HepG2 (cell line): ENCODE measurements at regions not wholly inside any gene's neighbourhood (a gene's known extent, or its start where the extent isn't known, plus 50 kb on each side); places are given as distances from the start of the nearest gene placed in this dataset.

Source experiments
- ATAC-seq: fragments of 200-7000 bp; cut with Tn5 transposase; 3 replicates; pipeline ENCODE4 v1.9.1; 2020; ENCODE audit warnings: mild to moderate bottlenecking, moderate library complexity
- BruUV-seq: library from RNA; stranded (reverse); fragments of 400-500 nt; replicated peaks from 2 replicates; lab custom pipeline; 2021; lab: Mats Ljungman, UMichigan
- CTCF ChIA-PET: fragments of 300-600 bp; formaldehyde crosslinking; extraction: SDS; loops from one replicate; lab custom pipeline; 2021; ENCODE audit warnings: low total read pairs, inconsistent platforms, low intra/inter-chr PET ratio; lab: Yijun Ruan, JAX
- POLR2A ChIA-PET: fragments of 350-600 bp; sonication (Branson Sonifier 250); formaldehyde crosslinking; loops from one replicate; lab custom pipeline; 2020; ENCODE audit warnings: antibody characterized with exemption, inconsistent platforms; lab: Yijun Ruan, JAX
- DNase-seq: peaks from one replicate; pipeline ENCODE4 v3.0.0-alpha.2; 2015; ENCODE audit warnings: low spot score
- FAIRE-seq: peaks from 3 replicates; lab custom pipeline; 2011; peaks lifted over from hg19 to GRCh38; lab: Jason Lieb, UNC
- H2AFZ ChIP-seq: one replicate; pipeline ENCODE4 v1.6.1; 2011; ENCODE audit warnings: low read length, inconsistent platforms
- H3K27ac ChIP-seq: fragments of 300-600 bp; 3 replicates; pipeline ENCODE4 v1.8.0; 2011; ENCODE audit warnings: mixed run types, mild to moderate bottlenecking, mixed read lengths, low read length, inconsistent platforms; ENCODE audit not compliant: insufficient read depth; ENCODE audit errors: extremely low read length
- H3K27me3 ChIP-seq, 2 experiments: fragments of 200-600 bp in 1 of 2; 2 replicates in 1 of 2; 3 replicates in 1 of 2; pipeline versions ENCODE4 v1.6.0 to v1.8.0; 2011; ENCODE audit warnings: low read length in 2 of 2, mild to moderate bottlenecking in 2 of 2, moderate library complexity in 2 of 2, inconsistent platforms in 1 of 2; ENCODE audit not compliant: insufficient read depth in 2 of 2, control insufficient read depth in 1 of 2
- H3K36me3 ChIP-seq, 2 experiments: fragments of 200-600 bp in 1 of 2; replicated peaks in 1 of 2; 2 replicates in 1 of 2; 3 replicates in 1 of 2; pipeline versions ENCODE4 v1.5.1 to v1.8.0; 2011; ENCODE audit warnings: low read length in 2 of 2, inconsistent platforms in 1 of 2; ENCODE audit not compliant: insufficient read depth in 2 of 2, control insufficient read depth in 1 of 2
- H3K4me1 ChIP-seq: 2 replicates; pipeline ENCODE4 v1.5.1; 2012; ENCODE audit warnings: low read length, inconsistent platforms; ENCODE audit not compliant: insufficient read depth
- H3K4me2 ChIP-seq: 2 replicates; pipeline ENCODE4 v1.6.0; 2011; ENCODE audit warnings: low read depth, low read length, inconsistent platforms
- H3K4me3 ChIP-seq, 3 experiments: fragments of 200-600 bp in 1 of 3; sonication (generic), shearing (Covaris generic) in 1 of 3; replicated peaks in 1 of 3; 2 replicates each; pipeline ENCODE4 v1.5.1; 2011 to 2016; ENCODE audit warnings: low read length in 3 of 3, inconsistent platforms in 2 of 3, low read depth in 2 of 3, mild to moderate bottlenecking in 2 of 3, control low read depth in 1 of 3, mixed read lengths in 1 of 3; ENCODE audit not compliant: insufficient read depth in 1 of 3
- H3K79me2 ChIP-seq: one replicate; pipeline ENCODE4 v1.6.1; 2011; ENCODE audit warnings: low read length, inconsistent platforms; ENCODE audit not compliant: insufficient read depth
- H3K9ac ChIP-seq: 2 replicates; pipeline ENCODE4 v1.6.0; 2011; ENCODE audit warnings: mild to moderate bottlenecking, low read depth, low read length, inconsistent platforms; ENCODE audit not compliant: insufficient read depth
- H3K9me3 ChIP-seq: 2 replicates; pipeline ENCODE4 v1.5.1; 2012; ENCODE audit warnings: mild to moderate bottlenecking, low read length
- H4K20me1 ChIP-seq: 2 replicates; pipeline ENCODE4 v1.6.0; 2011; ENCODE audit warnings: inconsistent platforms, mild to moderate bottlenecking, low read length, moderate library complexity; ENCODE audit not compliant: insufficient read depth
- BCLAF1 ChIP-seq: fragments of 450-650 bp; IDR thresholded peaks from 2 replicates; pipeline ENCODE4 v1.6.1; 2017; ENCODE audit warnings: mild to moderate bottlenecking
- FOXM1 ChIP-seq: sonication (generic); formaldehyde crosslinking; IDR thresholded peaks from 2 replicates; pipeline ENCODE4 v1.5.0; 2020; ENCODE audit warnings: missing genetic modification reagents
- SP4 ChIP-seq: sonication (generic); formaldehyde crosslinking; IDR thresholded peaks from 2 replicates; pipeline ENCODE4 v1.8.1; 2023; ENCODE audit warnings: mild to moderate bottlenecking, missing genetic modification reagents
- ZNF10 ChIP-seq: sonication (generic); formaldehyde crosslinking; IDR thresholded peaks from 2 replicates; pipeline ENCODE4 v1.4.0; 2020; ENCODE audit warnings: mild to moderate bottlenecking, low read depth, missing genetic modification reagents, borderline replicate concordance
- ZNF317 ChIP-seq: sonication (generic); formaldehyde crosslinking; IDR thresholded peaks from 2 replicates; pipeline ENCODE4 v1.5.0; 2020; ENCODE audit warnings: mild to moderate bottlenecking, missing genetic modification reagents
- WGBS: methylation state at CpG from one replicate; pipeline ENCODE4 v1.1.6; 2017; ENCODE audit warnings: low lambda C conversion rate; 5-methylcytosine and 5-hydroxymethylcytosine counted together
- in situ Hi-C: cut with HindIII; loops from 2 replicates; pipeline ENCODE4 v1.10.0; 2017; ENCODE audit warnings: low pct_unique_long_range_greater_than_20kb; ENCODE audit not compliant: extremely low pct_ligation_motif_present
- intact Hi-C: fragments of 100-400 bp; cut with micrococcal nuclease; formaldehyde crosslinking; loops from one replicate; pipeline ENCODE4 v1.10.0; 2022; ENCODE audit not compliant: unreplicated experiment

GRCh38 chr11:71178076-71178475 is 74.3 kb downstream of the SHANK2 start (continued):
- TF ChIP-seq BCLAF1, result no peak

DNA sequence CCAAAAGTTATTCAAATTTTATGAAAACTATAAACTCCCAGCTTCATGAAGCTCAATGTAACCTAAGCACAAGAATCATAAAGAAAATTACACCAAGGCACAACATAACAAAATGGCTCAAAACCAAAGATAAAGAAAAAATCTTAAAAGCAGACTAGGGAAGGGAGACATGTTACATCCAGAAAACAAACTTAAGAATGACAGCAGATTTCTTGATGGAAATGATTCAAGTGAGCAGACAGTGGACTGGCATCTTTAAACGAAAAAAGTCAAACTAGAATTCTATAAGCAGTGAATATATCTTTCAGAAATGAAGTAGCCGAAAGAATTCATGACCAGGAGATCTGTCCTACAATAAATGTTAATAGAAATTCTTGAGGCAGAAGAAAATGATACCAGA is 75.6 kb downstream of the SHANK2 start:
- no peak overlapping the region for H2AFZ ChIP-seq
- H3K4me2 ChIP-seq, result no peak overlapping the region
- H4K20me1 ChIP-seq, result peaks cover 52% of the 10 kb centered on the region
- no peak overlapping the region for H3K4me3 ChIP-seq
- H3K36me3 ChIP-seq, result peaks cover 9 to 13% of the 10 kb centered on the region in 2 experiments; a peak in 4 of 5 replicates
- no peak overlapping the region for H3K27ac ChIP-seq
- no TSS peak for BruUV-seq
- H3K4me1 ChIP-seq, result peaks cover 27% of the 10 kb centered on the region
- ChIA-PET POLR2A (no interaction called here), CTCF (no interaction called here)
- no peaks in the 10 kb centered on the region for H3K27me3 ChIP-seq
- ATAC-seq, result no peak
- 93% methylated on average over 2 of the region's 2 CpGs for WGBS
- DNase-seq, result no peak
- intact Hi-C loops, result no loop called here
- in situ Hi-C loops, result no loop called here
- H3K79me2 ChIP-seq, result peaks cover 74% of the 10 kb centered on the region
- no peak overlapping the region for H3K9ac ChIP-seq
- TF ChIP-seq ZNF10 (CRISPR knock-in tag) (no peak), ZNF317 (CRISPR knock-in tag) (peak; percentile 99)
- no peak for FAIRE-seq
- peaks cover 10% of the 10 kb centered on the region; the same call in 1 of the 2 replicates for H3K9me3 ChIP-seq

GRCh38 chr11:71173709-71174108 is 78.7 kb downstream of the SHANK2 start:
- in situ Hi-C loops (no loop called here), intact Hi-C loops (no loop called here)
- 100% methylated on average over 4 of the region's 4 CpGs for WGBS
- Histone ChIP-seq H3K4me1 (no peaks in the 10 kb centered on the region), H3K79me2 (peaks cover 59% of the 10 kb centered on the region), H3K36me3 (peaks cover 16 to 29% of the 10 kb centered on the region in 2 experiments; a peak in 4 of 5 replicates), H3K9me3 (peaks cover 10% of the 10 kb centered on the region; the same call in 1 of the 2 replicates), H4K20me1 (peaks cover 35% of the 10 kb centered on the region; the same call in 1 of the 2 replicates), H3K27ac (no peak overlapping the region), H3K4me2 (no peak overlapping the region), H3K9ac (no peak overlapping the region), H3K27me3 (no peaks in the 10 kb centered on the region)
- FAIRE-seq (no peak), DNase-seq (no peak)
- BruUV-seq, result no TSS peak
- ChIA-PET CTCF (no interaction called here), POLR2A (no interaction called here)
- TF ChIP-seq FOXM1 (no peak), SP4 (CRISPR knock-in tag) (no peak)
- TF ChIP-seq, all 625 proteins: peak for 0
- ATAC-seq, result no peak
- Histone ChIP-seq H3K4me3 (no peak overlapping the region), H2AFZ (no peak overlapping the region)
